ENCODE measurements at regions not wholly inside any gene's neighbourhood (a gene's known extent, or its start where the extent isn't known, plus 50 kb on each side); places are given as distances from the start of the nearest gene placed in this dataset.

GRCh38 chr1:228852511-228853088 is 117.3 kb downstream of the RHOU start:
- TF ChIP-seq CTCF (IDR thresholded peaks at IDR 0.05) = no peak
- TF ChIP-seq POLR2A (IDR thresholded peaks at IDR 0.05) = no peak
